GM12878 (cell line): ENCODE measurements at regions not wholly inside any gene's neighbourhood (a gene's known extent, or its start where the extent isn't known, plus 50 kb on each side); places are given as distances from the start of the nearest gene placed in this dataset.

Experiments used
- ATAC-seq: fragments of 200-7000 bp; cut with Tn5 transposase; 3 replicates; pipeline ENCODE4 v1.9.1; 2020; ENCODE audit warnings: mild to moderate bottlenecking, moderate library complexity
- BruUV-seq: library from RNA; stranded (reverse); fragments of 400-500 nt; replicated peaks from 2 replicates; lab custom pipeline; 2021; lab: Mats Ljungman, UMichigan
- CTCF ChIA-PET: fragments of 300-600 bp; sonication (Branson Sonifier 250); formaldehyde crosslinking; extraction: SDS; loops from one replicate; lab custom pipeline; 2021; ENCODE audit warnings: inconsistent platforms; lab: Yijun Ruan, JAX
- POLR2A ChIA-PET: fragments of 350-600 bp; formaldehyde crosslinking; extraction: SDS; loops from one replicate; lab custom pipeline; 2021; ENCODE audit warnings: inconsistent platforms; lab: Charles Lee
- RAD21 ChIA-PET: fragments of 300-600 bp; sonication (Branson Sonifier 250); formaldehyde crosslinking; loops from one replicate; lab custom pipeline; 2023; ENCODE audit warnings: antibody characterized with exemption; ENCODE audit not compliant: unreplicated experiment; lab: Charles Lee
- SMC1A ChIA-PET: fragments of 300-600 bp; sonication (Branson Sonifier 250); formaldehyde crosslinking; loops from one replicate; lab custom pipeline; 2023; ENCODE audit not compliant: unreplicated experiment, uncharacterized antibody; lab: Charles Lee
- DNase-seq: peaks from one replicate; pipeline ENCODE4 v3.0.0-alpha.2; 2011; ENCODE audit warnings: low read depth, low spot score
- FAIRE-seq: peaks from 3 replicates; lab custom pipeline; 2011; peaks lifted over from hg19 to GRCh38; lab: Jason Lieb, UNC
- H2AFZ ChIP-seq: 2 replicates; pipeline ENCODE4 v1.6.0; 2011; ENCODE audit warnings: low read depth, low read length, control low read depth; ENCODE audit not compliant: control insufficient read depth
- H3K27ac ChIP-seq: 2 replicates; pipeline ENCODE4 v1.5.1; 2011; ENCODE audit warnings: control low read depth; ENCODE audit not compliant: control insufficient read depth, insufficient read depth
- H3K27me3 ChIP-seq, 2 experiments: replicated peaks in 1 of 2; 2 replicates each; pipeline versions ENCODE4 v1.6.0 to v1.6.1; 2011; ENCODE audit warnings: low read length in 1 of 2; ENCODE audit not compliant: control insufficient read depth in 2 of 2, insufficient read depth in 2 of 2
- H3K36me3 ChIP-seq, 2 experiments: 2 replicates each; pipeline ENCODE4 v1.5.1; 2011; ENCODE audit warnings: low read length in 1 of 2; ENCODE audit not compliant: control insufficient read depth in 2 of 2, insufficient read depth in 2 of 2
- H3K4me1 ChIP-seq: 2 replicates; pipeline ENCODE4 v1.6.1; 2011; ENCODE audit warnings: mild to moderate bottlenecking, low read length, moderate library complexity, mixed read lengths; ENCODE audit not compliant: control insufficient read depth, insufficient read depth
- H3K4me2 ChIP-seq: 2 replicates; pipeline ENCODE4 v1.6.0; 2011; ENCODE audit warnings: control low read depth; ENCODE audit not compliant: control insufficient read depth, insufficient read depth
- H3K4me3 ChIP-seq: fragments of 200-600 bp; sonication (generic); 2 replicates; pipeline ENCODE4 v1.5.1; 2016
- H3K79me2 ChIP-seq: 2 replicates; pipeline ENCODE4 v1.6.0; 2011; ENCODE audit warnings: low read length; ENCODE audit not compliant: control insufficient read depth, insufficient read depth
- H3K9ac ChIP-seq: 2 replicates; pipeline ENCODE4 v1.8.0; 2011; ENCODE audit warnings: low read length, control low read depth, mixed read lengths; ENCODE audit not compliant: control insufficient read depth, insufficient read depth
- H3K9me3 ChIP-seq: replicated peaks from 3 replicates; pipeline ENCODE4 v1.5.1; 2011; ENCODE audit warnings: mild to moderate bottlenecking, low read length; ENCODE audit not compliant: control insufficient read depth, insufficient read depth
- H4K20me1 ChIP-seq: 2 replicates; pipeline ENCODE4 v1.6.0; 2011; ENCODE audit not compliant: control insufficient read depth, insufficient read depth
- BMI1 ChIP-seq: fragments of 450-650 bp; IDR thresholded peaks from 2 replicates; pipeline ENCODE4 v1.6.1; 2016; ENCODE audit warnings: mild to moderate bottlenecking, moderate library complexity, borderline replicate concordance
- BRCA1 ChIP-seq: IDR thresholded peaks from 2 replicates; pipeline ENCODE4 v1.6.1; 2011; ENCODE audit warnings: low read depth, low read length, improper control_type of control experiment
- CEBPZ ChIP-seq: fragments of 150-350 bp; IDR thresholded peaks from 2 replicates; pipeline ENCODE4 v1.6.1; 2016; ENCODE audit warnings: low read depth, low read length
- E2F8 ChIP-seq: fragments of 450-650 bp; IDR thresholded peaks from 2 replicates; pipeline ENCODE4 v1.6.1; 2018; ENCODE audit warnings: mild to moderate bottlenecking, low read depth, moderate library complexity; ENCODE audit not compliant: partially characterized antibody
- KDM1A ChIP-seq: fragments of 200-600 bp; sonication (generic); IDR thresholded peaks from 2 replicates; pipeline ENCODE4 v1.6.1; 2016; ENCODE audit warnings: borderline replicate concordance
- NFIC ChIP-seq: IDR thresholded peaks from 2 replicates; pipeline ENCODE4 v1.6.1; 2012; ENCODE audit warnings: low read depth, mild to moderate bottlenecking, inconsistent platforms, low read length, moderate library complexity
- NKRF ChIP-seq: fragments of 450-650 bp; conservative IDR thresholded peaks from 2 replicates; pipeline ENCODE4 v1.6.1; 2017; ENCODE audit warnings: mild to moderate bottlenecking, moderate library complexity
- NR2F1 ChIP-seq: fragments of 450-650 bp; conservative IDR thresholded peaks from 2 replicates; pipeline ENCODE4 v1.6.1; 2017; ENCODE audit warnings: mild to moderate bottlenecking
- ZNF207 ChIP-seq: fragments of 450-650 bp; IDR thresholded peaks from 2 replicates; pipeline ENCODE4 v1.6.1; 2014; ENCODE audit warnings: antibody characterized with exemption, mild to moderate bottlenecking, borderline replicate concordance
- WGBS: methylation state at CpG from one replicate; pipeline ENCODE4 v1.1.6; 2016; ENCODE audit warnings: low lambda C conversion rate; ENCODE audit not compliant: insufficient replicate concordance, insufficient coverage; ENCODE audit errors: missing lambda C conversion rate; 5-methylcytosine and 5-hydroxymethylcytosine counted together
- in situ Hi-C: fragments of 300-500 bp; cut with MboI; formaldehyde crosslinking; loops from 9 replicates; pipeline ENCODE4 v1.14.3; 2018; ENCODE audit warnings: mixed read lengths
- intact Hi-C: fragments of 100-400 bp; cut with micrococcal nuclease; formaldehyde crosslinking; loops from one replicate; pipeline ENCODE4 v1.14.2; 2022; ENCODE audit not compliant: unreplicated experiment
- TF ChIP-seq, protein P1 (sequence below): IDR thresholded peaks from 2 replicates; pipeline ENCODE4 v1.6.1; 2012; ENCODE audit warnings: low read depth, low read length, improper control_type of control experiment
- TF ChIP-seq, protein P2 (sequence below): fragments of 450-650 bp; IDR thresholded peaks from 2 replicates; pipeline ENCODE4 v1.6.1; 2018; ENCODE audit warnings: borderline replicate concordance, mild to moderate bottlenecking; ENCODE audit not compliant: partially characterized antibody

DNA sequence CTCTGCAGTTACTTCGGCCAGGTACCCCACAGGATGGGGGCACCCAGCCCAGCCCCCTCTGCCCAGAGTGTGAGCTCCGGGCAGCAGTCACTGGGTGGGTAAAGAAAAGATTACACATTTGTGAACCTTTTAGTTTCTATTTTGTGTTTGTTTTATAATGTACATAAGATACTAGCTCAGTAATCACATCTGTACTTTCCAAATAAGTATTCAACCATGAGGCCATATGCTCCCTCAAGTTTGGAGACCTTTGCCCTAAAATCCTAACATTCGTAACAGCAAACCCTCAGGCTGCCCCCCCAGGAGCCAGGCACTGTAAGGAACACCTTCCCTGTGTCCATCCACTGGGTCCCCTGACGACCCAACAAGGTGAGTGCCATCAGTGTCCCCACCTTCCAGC, 68.3 kb upstream of the SLC6A6 start (continued):
- no peak for TF ChIP-seq E2F8

- no peak overlapping the region for H3K27ac ChIP-seq
- H2AFZ ChIP-seq: no peak overlapping the region
- BruUV-seq: no TSS peak
- H3K4me2 ChIP-seq: no peak overlapping the region
- H3K9me3 ChIP-seq: no peaks in the 10 kb centered on the region
- no peaks in the 10 kb centered on the region for H3K27me3 ChIP-seq
- H4K20me1 ChIP-seq: no peaks in the 10 kb centered on the region
- no peaks in the 10 kb centered on the region for H3K4me1 ChIP-seq
- ATAC-seq: no peak
- H3K4me3 ChIP-seq: no peak overlapping the region
- no peaks in the 10 kb centered on the region for H3K79me2 ChIP-seq
- H3K9ac ChIP-seq: no peak overlapping the region
- no peaks in the 10 kb centered on the region for H3K36me3 ChIP-seq
- no peak for FAIRE-seq
- DNase-seq: no peak
- ChIA-PET SMC1A (no interaction called here), POLR2A (no interaction called here), RAD21 (no interaction called here), CTCF (no interaction called here)
- intact Hi-C loops: no loop called here
- in situ Hi-C loops: no loop called here
- 37% methylated on average over 7 of the region's 7 CpGs for WGBS
- TF ChIP-seq NKRF (no peak), ZNF207 (no peak), NFIC (no peak), BRCA1 (no peak), KDM1A (no peak), BMI1 (no peak), CEBPZ (no peak), NR2F1 (no peak)
- TF ChIP-seq, protein P1, sequence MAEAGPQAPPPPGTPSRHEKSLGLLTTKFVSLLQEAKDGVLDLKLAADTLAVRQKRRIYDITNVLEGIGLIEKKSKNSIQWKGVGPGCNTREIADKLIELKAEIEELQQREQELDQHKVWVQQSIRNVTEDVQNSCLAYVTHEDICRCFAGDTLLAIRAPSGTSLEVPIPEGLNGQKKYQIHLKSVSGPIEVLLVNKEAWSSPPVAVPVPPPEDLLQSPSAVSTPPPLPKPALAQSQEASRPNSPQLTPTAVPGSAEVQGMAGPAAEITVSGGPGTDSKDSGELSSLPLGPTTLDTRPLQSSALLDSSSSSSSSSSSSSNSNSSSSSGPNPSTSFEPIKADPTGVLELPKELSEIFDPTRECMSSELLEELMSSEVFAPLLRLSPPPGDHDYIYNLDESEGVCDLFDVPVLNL: no peak
- TF ChIP-seq, protein P2, sequence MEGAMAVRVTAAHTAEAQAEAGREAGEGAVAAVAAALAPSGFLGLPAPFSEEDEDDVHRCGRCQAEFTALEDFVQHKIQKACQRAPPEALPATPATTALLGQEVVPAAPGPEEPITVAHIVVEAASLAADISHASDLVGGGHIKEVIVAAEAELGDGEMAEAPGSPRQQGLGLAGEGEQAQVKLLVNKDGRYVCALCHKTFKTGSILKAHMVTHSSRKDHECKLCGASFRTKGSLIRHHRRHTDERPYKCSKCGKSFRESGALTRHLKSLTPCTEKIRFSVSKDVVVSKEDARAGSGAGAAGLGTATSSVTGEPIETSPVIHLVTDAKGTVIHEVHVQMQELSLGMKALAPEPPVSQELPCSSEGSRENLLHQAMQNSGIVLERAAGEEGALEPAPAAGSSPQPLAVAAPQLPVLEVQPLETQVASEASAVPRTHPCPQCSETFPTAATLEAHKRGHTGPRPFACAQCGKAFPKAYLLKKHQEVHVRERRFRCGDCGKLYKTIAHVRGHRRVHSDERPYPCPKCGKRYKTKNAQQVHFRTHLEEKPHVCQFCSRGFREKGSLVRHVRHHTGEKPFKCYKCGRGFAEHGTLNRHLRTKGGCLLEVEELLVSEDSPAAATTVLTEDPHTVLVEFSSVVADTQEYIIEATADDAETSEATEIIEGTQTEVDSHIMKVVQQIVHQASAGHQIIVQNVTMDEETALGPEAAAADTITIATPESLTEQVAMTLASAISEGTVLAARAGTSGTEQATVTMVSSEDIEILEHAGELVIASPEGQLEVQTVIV: no peak
Measured at GRCh38 chr3:14334936-14335335, 67.5 kb upstream of the SLC6A6 start.
